HG03442 (cell line): ENCODE measurements at regions not wholly inside any gene's neighbourhood (a gene's known extent, or its start where the extent isn't known, plus 50 kb on each side); places are given as distances from the start of the nearest gene placed in this dataset.
A peak's percentile ranks its signal among the peaks of the same experiment; 100 is the strongest.
"Not testable (repeated sequence)": the region's sequence is repeated elsewhere in the genome, so short reads cannot be mapped to it uniquely, and the experiment has no call there.

Experiments
- ATAC-seq: cut with Tn5 transposase; IDR thresholded peaks from one replicate; pipeline ENCODE4 v1.9.1; 2021; ENCODE audit warnings: mild to moderate bottlenecking, moderate library complexity; ENCODE audit not compliant: unreplicated experiment

DNA sequence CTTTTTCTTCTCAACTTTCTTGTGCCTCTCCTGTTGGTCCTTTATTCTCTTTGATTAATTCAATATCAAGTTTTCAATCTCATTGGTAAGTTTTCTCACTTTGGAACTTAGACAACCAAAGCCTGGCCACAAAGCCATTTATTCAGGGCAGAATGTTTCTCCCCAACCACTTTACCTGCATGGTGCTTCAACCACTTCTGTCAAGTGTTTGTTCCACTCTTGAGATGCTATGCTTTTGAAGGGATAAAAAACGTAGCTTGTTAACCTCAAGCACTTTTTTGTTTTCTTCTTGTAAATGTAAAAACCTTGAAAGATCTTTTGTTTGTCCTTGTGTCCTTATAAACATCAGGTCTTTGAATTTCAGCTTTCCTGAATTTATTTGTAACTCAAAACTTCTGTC is 966.7 kb downstream of the MAT2B start:
- no peak for ATAC-seq

DNA sequence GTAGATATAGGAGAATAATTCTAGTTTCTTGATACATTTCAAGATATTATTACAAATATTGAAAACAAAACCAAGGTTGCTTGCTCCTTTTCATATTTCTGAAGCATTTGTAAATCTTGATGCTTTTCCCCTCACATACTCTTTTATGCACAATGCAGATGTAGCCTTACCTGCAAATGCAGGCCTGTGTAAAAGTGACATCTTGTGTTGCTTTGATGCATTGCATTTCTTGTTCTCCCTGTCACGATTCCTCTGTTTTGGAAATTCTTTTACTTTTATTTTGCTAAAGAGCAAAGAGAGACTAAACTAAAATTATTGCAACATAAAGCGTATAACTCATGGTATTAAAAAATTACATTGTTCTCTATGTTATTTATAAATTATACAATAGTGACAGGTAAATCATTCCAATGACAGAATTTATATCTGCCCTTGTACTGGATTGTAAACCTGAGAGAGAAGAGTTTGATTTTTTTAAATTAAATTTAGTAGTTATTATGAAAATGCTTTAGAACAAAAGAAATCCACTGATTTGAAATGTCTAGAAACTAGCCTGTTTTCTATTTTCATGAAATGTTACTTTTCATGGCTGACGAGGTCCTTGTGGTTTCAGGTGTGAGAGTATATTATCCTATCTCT is 970.0 kb downstream of the MAT2B start:
- no peak for ATAC-seq

DNA sequence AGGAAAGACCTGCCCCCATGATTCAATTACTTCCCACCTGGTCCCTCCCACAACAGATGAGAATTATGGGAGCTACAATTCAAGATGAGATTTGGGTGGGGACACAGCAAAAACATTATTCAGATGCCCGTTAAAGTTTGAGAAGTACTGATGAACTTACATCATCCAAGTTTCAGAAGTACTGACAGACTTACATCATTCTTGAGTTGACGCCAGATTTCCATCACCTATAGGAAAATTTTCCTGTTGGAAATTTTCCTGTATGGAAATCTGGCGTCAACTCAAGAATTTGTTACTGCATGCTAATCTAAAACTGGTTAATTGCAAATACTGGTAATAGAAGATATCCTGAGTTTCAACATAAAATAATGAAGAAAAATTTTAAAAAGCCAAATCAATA is 975.9 kb downstream of the MAT2B start:
- no peak for ATAC-seq

DNA sequence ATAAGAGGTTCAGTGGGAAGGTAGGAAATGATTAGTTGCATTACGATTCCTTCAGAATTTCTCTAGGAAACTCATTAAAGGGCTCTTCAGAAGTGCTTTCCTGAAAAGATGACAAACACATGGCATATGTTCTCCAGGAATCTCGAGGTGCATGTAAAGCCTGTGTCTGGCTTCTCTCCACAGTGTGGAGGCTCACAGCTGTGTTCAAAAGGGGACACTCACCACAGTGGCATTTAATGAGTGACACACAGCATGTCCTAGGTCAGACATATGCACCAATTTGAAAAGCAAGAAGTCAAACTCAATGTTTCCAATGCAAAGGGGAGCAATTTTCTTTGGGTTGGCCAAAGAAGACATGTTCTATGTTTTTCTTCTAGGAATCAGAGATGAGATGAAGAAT is 976.9 kb downstream of the MAT2B start:
- no peak for ATAC-seq

DNA sequence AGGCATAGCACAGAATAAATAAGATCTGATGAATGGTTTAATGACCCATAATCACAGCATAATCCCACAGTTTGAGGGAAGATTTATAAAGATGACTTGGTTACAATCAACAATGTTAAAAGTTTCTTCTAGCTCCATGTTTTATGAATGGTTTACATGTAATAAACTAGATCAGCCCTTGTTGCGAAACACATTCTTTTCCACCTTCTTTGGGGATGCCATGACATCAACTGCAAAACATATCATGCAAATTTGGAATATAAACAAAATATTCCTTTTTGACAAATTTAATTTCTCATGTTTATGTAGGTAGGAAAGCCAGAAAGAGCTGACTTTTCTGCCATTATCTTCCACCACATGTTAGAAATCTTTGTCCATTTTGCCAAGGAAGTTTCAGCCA is 979.5 kb downstream of the MAT2B start:
- no peak for ATAC-seq

DNA sequence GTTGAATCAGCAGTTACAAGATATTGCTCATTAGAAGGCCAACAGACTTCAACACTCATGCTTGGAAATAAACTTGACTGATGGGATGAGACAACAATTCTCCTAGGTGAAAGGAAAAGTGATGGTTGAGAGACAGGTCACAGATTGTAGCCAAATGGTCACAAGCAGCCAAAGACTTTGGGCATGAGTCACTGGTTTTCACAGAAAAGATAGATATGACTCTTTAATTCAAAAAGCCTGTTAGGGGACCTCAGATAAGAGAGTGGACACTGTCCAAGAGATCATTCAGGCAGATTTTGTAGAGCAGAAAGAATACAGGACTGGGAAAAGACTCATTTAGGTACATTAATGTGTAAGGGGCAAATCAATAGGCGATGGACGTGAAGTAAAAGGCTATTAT is 982.5 kb downstream of the MAT2B start:
- ATAC-seq: no peak

GRCh38 chr5:164497311-164498064 is 992.1 kb downstream of the MAT2B start:
- ATAC-seq: no peak

GRCh38 chr5:164498438-164498837 is 993.0 kb downstream of the MAT2B start:
- ATAC-seq: no peak

DNA sequence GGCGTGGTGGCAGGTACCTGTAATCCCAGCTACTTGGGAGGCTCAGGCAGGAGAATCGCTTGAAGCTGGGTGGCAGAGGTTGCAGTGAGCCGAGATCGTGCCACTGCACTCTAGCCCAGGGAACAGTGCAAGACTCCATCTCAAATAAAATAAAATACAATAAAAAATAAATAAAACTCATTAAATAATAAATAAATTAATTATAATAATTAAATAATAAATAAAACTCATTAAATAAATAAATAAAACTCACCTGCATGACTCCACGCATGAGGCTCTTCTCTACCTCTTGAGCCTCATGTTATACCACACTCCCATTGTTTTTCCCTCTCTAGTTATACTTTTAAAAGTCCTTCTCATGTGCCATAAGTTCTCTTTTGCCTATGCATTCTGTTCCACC is 995.4 kb downstream of the MAT2B start:
- ATAC-seq: no peak

- no peak for ATAC-seq
Measured at GRCh38 chr5:164501344-164501743, 995.9 kb downstream of the MAT2B start.

- ATAC-seq: peak; percentile 78
Measured at GRCh38 chr5:164504141-164504772, 998.8 kb downstream of the MAT2B start.

- ATAC-seq: no peak
Measured at GRCh38 chr5:164505791-164506190, 1000.4 kb downstream of the MAT2B start.

- ATAC-seq: no peak
Measured at GRCh38 chr5:164518067-164518740, 1012.8 kb downstream of the MAT2B start.

DNA sequence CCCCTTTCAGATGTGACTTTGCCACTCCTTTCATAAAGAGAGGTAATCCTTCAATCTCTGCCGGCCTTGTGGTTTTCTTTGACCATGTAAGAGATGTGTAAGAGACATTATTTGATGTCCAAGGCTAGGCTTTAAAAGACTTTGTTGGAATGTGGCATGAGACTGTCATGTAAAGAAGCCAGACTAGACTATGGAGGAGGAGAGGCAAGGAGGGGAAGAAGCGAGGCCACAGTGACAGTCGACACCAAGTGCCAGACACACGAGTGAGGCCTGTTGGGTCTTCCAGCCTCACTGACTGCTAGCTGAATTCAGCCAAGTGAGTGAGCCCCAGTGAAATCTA is 1013.3 kb downstream of the MAT2B start:
- ATAC-seq: no peak

DNA sequence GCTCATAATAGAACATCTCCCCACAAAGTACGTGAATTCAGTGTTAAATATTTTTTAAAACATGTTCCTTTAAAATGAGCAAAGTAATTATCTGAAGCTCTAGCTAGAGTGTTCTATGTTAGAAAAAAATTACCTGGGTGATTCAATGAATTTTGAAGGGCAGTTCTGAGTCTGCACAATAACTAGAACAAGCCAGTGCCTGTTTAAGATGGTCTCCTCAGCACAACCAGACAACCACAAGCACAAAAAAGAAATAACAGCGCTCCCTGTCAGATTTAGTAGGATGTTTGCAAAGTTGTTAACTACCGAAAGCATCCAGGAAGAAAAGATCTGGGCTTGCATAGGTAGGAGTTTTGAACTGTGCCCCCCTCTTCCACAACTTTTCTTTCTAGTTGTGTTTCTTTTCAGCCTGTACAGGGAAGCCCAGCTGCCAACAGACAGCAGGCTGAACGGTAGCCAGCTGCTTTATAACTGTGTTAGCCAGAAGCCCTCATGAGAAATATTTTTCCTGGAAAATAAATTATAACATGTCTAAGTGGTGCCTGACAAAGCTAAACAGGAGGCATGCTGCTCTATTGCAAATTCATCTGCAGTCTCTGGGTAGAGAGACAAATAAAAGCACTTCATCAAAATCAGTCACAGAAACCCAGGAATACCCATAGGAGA is 1026.9 kb downstream of the MAT2B start:
- no peak for ATAC-seq

DNA sequence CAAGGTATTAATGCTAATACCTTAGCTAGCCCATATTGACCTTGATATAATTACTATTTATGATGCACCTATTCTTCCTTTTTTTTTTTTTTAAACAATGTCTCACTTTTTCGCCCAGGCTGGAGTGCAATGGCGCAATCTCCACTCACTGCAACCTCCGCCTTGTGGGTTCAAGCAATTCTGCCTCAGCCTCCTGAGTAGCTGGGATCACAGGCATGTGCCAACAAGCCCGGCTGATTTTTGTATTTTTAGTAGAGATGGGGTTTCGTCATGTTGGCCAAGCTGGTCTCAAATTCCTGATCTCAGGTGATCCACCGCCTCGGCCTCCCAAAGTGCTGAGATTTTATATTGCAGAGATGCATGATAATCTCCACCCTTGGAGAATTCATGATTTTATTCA is 1028.0 kb downstream of the MAT2B start:
- ATAC-seq: not testable (repeated sequence)

- no peak for ATAC-seq
Measured at GRCh38 chr5:164540174-164540573, 1034.8 kb downstream of the MAT2B start.

- no peak for ATAC-seq
Measured at GRCh38 chr5:164545507-164545906, 1040.1 kb downstream of the MAT2B start.

GRCh38 chr5:164553851-164554250 is 1048.4 kb downstream of the MAT2B start:
- no peak for ATAC-seq

DNA sequence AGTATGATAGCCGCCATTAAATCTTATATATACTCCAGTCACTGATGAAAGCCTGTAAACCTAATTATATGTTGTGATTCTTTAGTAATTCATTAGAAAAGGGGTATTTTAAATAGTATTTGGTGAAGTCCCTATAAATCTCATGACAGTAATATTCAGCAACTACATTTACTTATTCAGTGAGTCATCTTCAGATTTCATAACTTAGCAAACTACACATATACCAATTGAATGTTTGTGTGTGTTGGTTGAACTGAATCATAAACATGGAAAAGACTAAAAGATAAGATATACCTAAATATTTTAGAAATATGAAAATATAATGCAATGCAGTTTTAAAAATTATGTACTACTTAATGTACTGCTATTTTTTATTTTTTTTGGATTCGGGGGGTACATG is 1050.4 kb downstream of the MAT2B start:
- ATAC-seq: no peak

DNA sequence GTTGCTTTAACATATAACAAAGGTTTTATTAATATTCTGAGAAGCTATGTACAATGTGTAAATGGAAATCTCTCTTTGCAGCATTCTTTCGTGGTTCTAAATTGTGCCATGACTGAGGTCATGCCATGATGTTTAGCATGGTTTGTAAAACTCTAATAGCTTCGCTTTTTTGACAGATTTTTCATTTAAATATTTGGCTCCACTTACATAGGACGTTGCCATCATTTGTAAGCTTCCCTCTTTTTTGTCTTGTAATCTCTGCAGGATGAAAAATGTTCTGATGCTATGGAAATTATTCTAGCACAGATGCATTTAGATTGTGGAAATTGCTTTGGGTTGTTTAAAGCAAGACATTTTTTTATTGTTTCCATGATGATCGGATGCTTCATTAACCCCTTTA is 1054.8 kb downstream of the MAT2B start:
- ATAC-seq: no peak
